H1 (cell line): ENCODE measurements at regions not wholly inside any gene's neighbourhood (a gene's known extent, or its start where the extent isn't known, plus 50 kb on each side); places are given as distances from the start of the nearest gene placed in this dataset.

ENCODE experiments used
- CTCF ChIA-PET: fragments of 300-600 bp; sonication (Branson Sonifier 250); formaldehyde crosslinking; loops from one replicate; lab custom pipeline; 2021; ENCODE audit not compliant: partially characterized antibody; lab: Charles Lee
- POLR2A ChIA-PET: fragments of 300-600 bp; sonication (Branson Sonifier 250); formaldehyde crosslinking; loops from one replicate; lab custom pipeline; 2021; ENCODE audit warnings: inconsistent platforms; ENCODE audit not compliant: partially characterized antibody; lab: Charles Lee
- DNase-seq, 2 experiments: peaks; one replicate each; pipeline versions ENCODE4 v3.0.0 to v3.0.0-alpha.2; 2010 to 2022; ENCODE audit warnings: low spot score in 2 of 2, low read depth in 1 of 2, mixed read lengths in 1 of 2
- FAIRE-seq: peaks from 2 replicates; lab custom pipeline; 2011; peaks lifted over from hg19 to GRCh38; lab: Jason Lieb, UNC
- H2AFZ ChIP-seq: 2 replicates; pipeline ENCODE4 v1.8.1; 2012; ENCODE audit warnings: low read length, inconsistent platforms
- H2AK5ac ChIP-seq: 2 replicates; pipeline ENCODE4 v1.6.1; 2013; ENCODE audit warnings: low read depth, low read length
- H2BK120ac ChIP-seq: replicated peaks from 2 replicates; pipeline ENCODE3; 2013; ENCODE audit warnings: low read depth, low read length, inconsistent platforms
- H2BK12ac ChIP-seq: 2 replicates; pipeline ENCODE4 v1.6.1; 2013; ENCODE audit warnings: low read depth, low read length
- H2BK15ac ChIP-seq: 2 replicates; pipeline ENCODE4 v1.6.1; 2013; ENCODE audit warnings: low read length
- H2BK20ac ChIP-seq: 2 replicates; pipeline ENCODE4 v1.6.1; 2013; ENCODE audit warnings: low read length
- H2BK5ac ChIP-seq: 2 replicates; pipeline ENCODE4 v1.6.1; 2013; ENCODE audit warnings: low read depth, low read length
- H3K14ac ChIP-seq: 2 replicates; pipeline ENCODE4 v1.6.1; 2013; ENCODE audit warnings: inconsistent platforms; ENCODE audit not compliant: insufficient read length
- H3K18ac ChIP-seq: 2 replicates; pipeline ENCODE4 v1.6.1; 2013; ENCODE audit warnings: low read length; ENCODE audit errors: extremely low read depth
- H3K23ac ChIP-seq: 2 replicates; pipeline ENCODE4 v1.6.1; 2013; ENCODE audit warnings: inconsistent platforms; ENCODE audit not compliant: insufficient read length
- H3K23me2 ChIP-seq: 2 replicates; pipeline ENCODE4 v1.6.1; 2013; ENCODE audit warnings: low read depth, low read length
- H3K27ac ChIP-seq: 2 replicates; pipeline ENCODE4 v1.6.1; 2011; ENCODE audit warnings: low read depth, low read length, inconsistent platforms
- H3K27me3 ChIP-seq, 4 experiments: replicated peaks in 1 of 4; 1 replicate in 1 of 4; 2 replicates in 3 of 4; pipeline versions ENCODE4 v1.6.1 to v1.8.1; 2011 to 2013; ENCODE audit warnings: low read length in 3 of 4, mild to moderate bottlenecking in 3 of 4, inconsistent platforms in 2 of 4, mixed read lengths in 2 of 4, moderate library complexity in 1 of 4; ENCODE audit not compliant: control insufficient read depth in 3 of 4, insufficient read depth in 3 of 4; ENCODE audit errors: extremely low read depth in 1 of 4
- H3K36me3 ChIP-seq, 4 experiments: 2 replicates each; pipeline versions ENCODE4 v1.6.1 to v1.8.1; 2011 to 2013; ENCODE audit warnings: mild to moderate bottlenecking in 4 of 4, low read length in 3 of 4, moderate library complexity in 2 of 4, control low read depth in 1 of 4, inconsistent platforms in 1 of 4; ENCODE audit not compliant: insufficient read depth in 4 of 4, control insufficient read depth in 2 of 4
- H3K4ac ChIP-seq: replicated peaks from 2 replicates; pipeline ENCODE3; 2013; ENCODE audit warnings: low read length, low read depth, mixed read lengths, inconsistent platforms; ENCODE audit not compliant: insufficient read length
- H3K4me1 ChIP-seq, 4 experiments: replicated peaks in 1 of 4; 1 replicate in 1 of 4; 2 replicates in 3 of 4; pipeline versions ENCODE4 v1.6.1 to v1.8.1; 2011 to 2013; ENCODE audit warnings: low read length in 3 of 4, inconsistent platforms in 2 of 4, mixed read lengths in 1 of 4; ENCODE audit not compliant: insufficient read depth in 4 of 4, control insufficient read depth in 3 of 4
- H3K4me2 ChIP-seq, 2 experiments: 2 replicates each; pipeline versions ENCODE4 v1.6.1 to v1.8.1; 2011 to 2013; ENCODE audit warnings: low read depth in 2 of 2, low read length in 2 of 2, control low read depth in 1 of 2, inconsistent platforms in 1 of 2, mild to moderate bottlenecking in 1 of 2; ENCODE audit not compliant: insufficient read depth in 1 of 2
- H3K4me3 ChIP-seq, 4 experiments: fragments of 200-600, 300-600 bp in 1 of 4; sonication (generic), shearing (Covaris generic), sonication (Bioruptor Twin) in 1 of 4; 2 replicates each; pipeline versions ENCODE4 v1.5.1 to v1.8.1; 2011 to 2016; ENCODE audit warnings: low read length in 4 of 4, low read depth in 3 of 4, control low read depth in 2 of 4, inconsistent platforms in 2 of 4, mild to moderate bottlenecking in 2 of 4, mixed read lengths in 1 of 4, moderate library complexity in 1 of 4; ENCODE audit not compliant: insufficient read depth in 2 of 4; ENCODE audit errors: extremely low read depth in 1 of 4
- H3K56ac ChIP-seq: replicated peaks from 2 replicates; pipeline ENCODE3; 2013; ENCODE audit warnings: low read depth, mild to moderate bottlenecking, mixed read lengths, low read length, inconsistent platforms; ENCODE audit not compliant: insufficient read length
- H3K79me1 ChIP-seq: 2 replicates; pipeline ENCODE4 v1.6.1; 2013; ENCODE audit warnings: low read depth, low read length, control low read depth
- H3K79me2 ChIP-seq, 2 experiments: 2 replicates each; pipeline versions ENCODE4 v1.6.1 to v1.8.1; 2012 to 2013; ENCODE audit warnings: low read length in 2 of 2, mild to moderate bottlenecking in 2 of 2, inconsistent platforms in 1 of 2; ENCODE audit not compliant: insufficient read depth in 2 of 2, control insufficient read depth in 1 of 2
- H3K9ac ChIP-seq, 4 experiments: replicated peaks in 1 of 4; 1 replicate in 1 of 4; 2 replicates in 3 of 4; pipeline versions ENCODE4 v1.6.1 to v1.8.1; 2011 to 2013; ENCODE audit warnings: low read depth in 3 of 4, low read length in 3 of 4, control low read depth in 2 of 4, mild to moderate bottlenecking in 2 of 4, moderate library complexity in 2 of 4, inconsistent platforms in 1 of 4; ENCODE audit errors: extremely low read depth in 1 of 4
- H3K9me3 ChIP-seq, 2 experiments: 2 replicates each; pipeline versions ENCODE4 v1.6.1 to v1.8.1; 2012 to 2013; ENCODE audit warnings: mild to moderate bottlenecking in 2 of 2, moderate library complexity in 2 of 2, control low read depth in 1 of 2, inconsistent platforms in 1 of 2, low read depth in 1 of 2, low read length in 1 of 2, mixed read lengths in 1 of 2; ENCODE audit not compliant: insufficient read depth in 2 of 2
- H4K20me1 ChIP-seq, 2 experiments: replicated peaks in 1 of 2; 2 replicates each; pipeline versions ENCODE3 to v1.8.1; 2011 to 2013; ENCODE audit warnings: inconsistent platforms in 2 of 2, low read length in 2 of 2, mild to moderate bottlenecking in 1 of 2; ENCODE audit not compliant: insufficient read depth in 2 of 2, control insufficient read depth in 1 of 2
- H4K5ac ChIP-seq: 2 replicates; pipeline ENCODE4 v1.6.1; 2013; ENCODE audit warnings: low read length, low read depth, mixed read lengths, inconsistent platforms; ENCODE audit not compliant: insufficient read length
- H4K8ac ChIP-seq: 2 replicates; pipeline ENCODE4 v1.8.0; 2013; ENCODE audit warnings: mild to moderate bottlenecking, moderate library complexity, low read length, inconsistent platforms; ENCODE audit not compliant: insufficient read depth; ENCODE audit errors: extremely low read depth
- H4K91ac ChIP-seq: replicated peaks from 2 replicates; pipeline ENCODE3; 2013; ENCODE audit warnings: low read length, mixed read lengths, inconsistent platforms; ENCODE audit not compliant: insufficient read length
- BACH1 ChIP-seq: IDR thresholded peaks from 2 replicates; pipeline ENCODE4 v1.6.1; 2012; ENCODE audit warnings: low read length, improper control_type of control experiment
- SIRT6 ChIP-seq: IDR thresholded peaks from one replicate; pipeline ENCODE4 v1.7.1; 2012; ENCODE audit warnings: low read length, inconsistent platforms
- WGBS, 2 experiments: shearing (Covaris generic) in 1 of 2; methylation state at CpG; one replicate each; pipeline versions ENCODE4 v1.1.6 to v1.1.7; 2013 to 2015; ENCODE audit warnings: low lambda C conversion rate in 2 of 2, mixed read lengths in 2 of 2, inconsistent platforms in 1 of 2, low coverage in 1 of 2, missing lambda C conversion rate in 1 of 2; ENCODE audit not compliant: insufficient replicate concordance in 2 of 2, insufficient coverage in 1 of 2, insufficient read length in 1 of 2; ENCODE audit errors: extremely low coverage in 1 of 2, missing lambda C conversion rate in 1 of 2; 5-methylcytosine and 5-hydroxymethylcytosine counted together

DNA sequence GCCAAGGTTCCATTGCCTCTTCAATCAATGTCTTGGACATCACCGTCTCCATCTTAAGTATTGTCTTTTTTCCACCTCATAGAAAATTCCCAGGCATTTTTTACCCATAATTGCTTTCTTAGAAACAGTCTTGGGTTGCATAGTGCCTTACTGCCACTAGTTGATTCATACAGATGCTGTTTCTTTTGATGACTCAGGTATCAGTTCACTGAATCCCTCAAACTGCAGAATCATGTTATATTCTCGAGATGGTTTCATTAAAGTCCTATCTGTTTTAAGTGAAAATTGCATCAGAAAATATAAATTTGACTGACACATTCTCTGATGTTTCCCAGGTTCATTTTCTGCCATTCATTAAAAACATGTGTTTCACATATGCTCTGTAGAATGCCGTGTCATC lies 1489.1 kb downstream of the BRINP3 start:
- no peak overlapping the region for H3K14ac ChIP-seq
- H3K4me3 ChIP-seq = no peak overlapping the region
- no peak overlapping the region for H3K18ac ChIP-seq
- no peak overlapping the region for H3K4ac ChIP-seq
- POLR2A ChIA-PET = no interaction called here
- no peaks in the 10 kb centered on the region for H3K79me2 ChIP-seq
- no peak overlapping the region for H2BK5ac ChIP-seq
- no peak overlapping the region for H2BK12ac ChIP-seq
- CTCF ChIA-PET = no interaction called here
- 91% methylated on average over 3 of the region's 3 CpGs; no CpG with 5 or more reads in 1 of the 2 experiments for WGBS, 2 experiments
- no peak overlapping the region for H3K56ac ChIP-seq
- DNase-seq = no peak
- H4K20me1 ChIP-seq = no peaks in the 10 kb centered on the region
- H3K9ac ChIP-seq = no peak overlapping the region
- FAIRE-seq = no peak
- H3K9me3 ChIP-seq = no peaks in the 10 kb centered on the region
- no peak overlapping the region for H3K4me2 ChIP-seq
- no peak overlapping the region for H4K5ac ChIP-seq
- H2BK120ac ChIP-seq = no peak overlapping the region
- H2AFZ ChIP-seq = no peak overlapping the region
- no peaks in the 10 kb centered on the region for H3K79me1 ChIP-seq
- H3K4me1 ChIP-seq = peaks cover 0 to 5% (median 1%) of the 10 kb centered on the region in 4 experiments; a peak in 3 of 7 replicates
- no peak overlapping the region for H4K91ac ChIP-seq
- no peak overlapping the region for H2BK15ac ChIP-seq
- TF ChIP-seq SIRT6 (no peak), BACH1 (peak; percentile 31; the same call in 1 of the 2 replicates)
- H2AK5ac ChIP-seq = no peak overlapping the region
- H2BK20ac ChIP-seq = no peak overlapping the region
- no peak overlapping the region for H4K8ac ChIP-seq
- no peaks in the 10 kb centered on the region for H3K36me3 ChIP-seq
- no peak overlapping the region for H3K27ac ChIP-seq
- no peak overlapping the region for H3K23ac ChIP-seq
- H3K27me3 ChIP-seq = no peaks in the 10 kb centered on the region
- H3K23me2 ChIP-seq = no peaks in the 10 kb centered on the region
